NCI-H146 treated with DMSO at 0.1 percent for 48 hours (cell line): ENCODE measurements at regions not wholly inside any gene's neighbourhood (a gene's known extent, or its start where the extent isn't known, plus 50 kb on each side); places are given as distances from the start of the nearest gene placed in this dataset.
"Not testable (repeated sequence)": the region's sequence is repeated elsewhere in the genome, so short reads cannot be mapped to it uniquely, and the experiment has no call there.

Source experiments
- DNase-seq: peaks from one replicate; lab custom pipeline; 2025; ENCODE audit not compliant: unreplicated experiment; lab: John Stamatoyannopoulos, UW

DNA sequence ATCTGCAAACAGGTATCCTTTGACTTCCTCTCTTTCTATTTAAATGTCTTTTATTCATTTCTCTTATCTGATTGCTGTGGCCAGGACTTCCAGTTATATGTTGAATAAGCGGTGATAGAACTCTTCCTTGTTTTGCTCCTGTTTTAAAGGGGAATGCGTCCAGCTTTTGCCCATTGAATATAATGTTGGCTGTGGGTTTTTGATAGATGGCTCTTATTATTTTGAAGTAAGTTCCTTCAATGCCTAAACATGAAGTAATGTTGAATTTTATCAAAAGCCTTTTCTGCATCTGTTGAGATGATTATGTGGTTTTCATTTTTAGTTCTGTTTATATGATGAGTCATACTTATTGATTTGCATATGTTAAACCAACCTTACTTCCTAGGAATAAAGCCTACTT is 300.5 kb upstream of the CTNND2 start:
- DNase-seq = no peak

DNA sequence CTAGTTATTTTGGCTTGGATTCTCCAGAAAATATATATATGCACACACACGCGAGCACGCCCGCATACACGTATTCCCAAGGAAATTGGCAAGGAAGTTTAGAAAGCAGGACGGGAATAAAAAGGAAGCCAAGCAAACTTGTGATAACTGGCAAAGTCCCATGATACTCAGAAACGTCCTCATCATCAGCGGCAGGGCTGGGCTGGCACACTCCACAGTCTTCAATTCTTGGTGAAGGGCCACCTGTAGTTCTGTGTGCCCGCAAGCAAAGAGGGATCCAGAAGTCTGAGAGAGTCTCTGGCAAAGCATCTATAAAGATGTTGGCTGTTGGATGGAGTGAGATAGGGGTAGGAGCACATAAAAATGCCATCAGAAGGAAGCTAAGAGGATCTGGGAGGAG is 289.3 kb upstream of the CTNND2 start:
- DNase-seq = no peak

GRCh38 chr5:12183003-12183402 is 278.8 kb upstream of the CTNND2 start:
- DNase-seq = no peak

GRCh38 chr5:12177851-12178250 is 273.6 kb upstream of the CTNND2 start:
- no peak for DNase-seq

GRCh38 chr5:12177225-12177624 is 273.0 kb upstream of the CTNND2 start:
- DNase-seq = no peak

- no peak for DNase-seq
Observed at GRCh38 chr5:12175914-12176585, 271.8 kb upstream of the CTNND2 start.

- no peak for DNase-seq
Observed at GRCh38 chr5:12174734-12175133, 270.5 kb upstream of the CTNND2 start.

- DNase-seq = no peak
Observed at GRCh38 chr5:12169536-12169935, 265.3 kb upstream of the CTNND2 start.

DNA sequence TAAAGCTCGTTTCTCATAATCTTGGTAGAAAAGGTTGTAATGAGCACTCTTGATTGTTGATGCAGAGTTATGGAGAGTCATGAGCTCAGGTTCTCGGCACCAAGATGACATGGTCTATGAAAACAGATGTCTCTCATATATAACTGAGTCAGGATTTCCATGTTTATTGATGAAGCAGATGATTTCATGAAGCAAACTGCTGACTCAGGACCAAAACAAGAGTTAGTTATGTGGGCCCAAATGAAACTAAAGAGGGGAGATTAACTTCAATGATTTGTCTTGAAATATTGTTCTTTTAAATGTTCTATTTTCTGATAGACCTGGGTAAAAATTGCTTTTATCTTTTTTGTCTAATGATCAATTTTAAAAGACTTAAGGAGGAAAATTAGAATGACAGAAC is 258.6 kb upstream of the CTNND2 start:
- DNase-seq = no peak

- no peak for DNase-seq
Observed at GRCh38 chr5:12147513-12147912, 243.3 kb upstream of the CTNND2 start.

- DNase-seq = no peak
Observed at GRCh38 chr5:12141496-12141895, 237.2 kb upstream of the CTNND2 start.

GRCh38 chr5:12133520-12133919 is 229.3 kb upstream of the CTNND2 start:
- no peak for DNase-seq

DNA sequence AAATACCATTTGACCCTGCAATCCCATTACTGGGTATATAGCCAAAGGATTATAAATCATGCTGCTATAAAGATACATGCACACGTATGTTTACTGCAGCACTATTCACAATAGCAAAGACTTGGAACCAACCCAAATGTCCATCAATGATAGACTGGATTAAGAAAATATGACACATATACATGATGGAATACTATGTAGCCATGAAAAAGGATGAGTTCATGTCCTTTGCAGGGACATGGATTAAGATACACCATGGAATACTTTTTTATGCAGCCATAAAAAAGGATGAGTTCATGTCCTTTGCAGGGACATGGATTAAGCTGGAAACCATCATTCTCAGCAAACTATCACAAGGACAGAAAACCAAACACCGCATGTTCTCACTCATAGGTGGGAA is 226.8 kb upstream of the CTNND2 start:
- DNase-seq = not testable (repeated sequence)

DNA sequence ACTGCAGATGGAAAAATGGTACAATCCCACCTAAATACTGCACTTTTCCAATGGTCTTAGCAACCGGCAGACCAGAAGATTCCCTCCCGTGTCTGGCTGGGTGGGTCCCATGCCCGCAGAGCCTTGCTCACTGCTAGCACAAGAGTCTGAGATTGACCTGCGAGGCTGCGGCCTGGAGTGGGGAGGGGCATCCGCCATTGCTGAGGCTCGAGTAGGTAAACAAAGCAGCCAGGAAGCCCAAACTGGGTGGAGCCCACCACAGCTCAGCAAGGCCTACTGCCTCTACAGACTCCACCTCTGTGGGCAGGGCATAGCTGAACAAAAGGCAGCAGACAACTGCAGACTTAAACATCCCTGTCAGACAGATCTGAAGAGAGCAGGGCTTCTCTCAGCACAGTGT is 221.6 kb upstream of the CTNND2 start:
- DNase-seq = no peak

DNA sequence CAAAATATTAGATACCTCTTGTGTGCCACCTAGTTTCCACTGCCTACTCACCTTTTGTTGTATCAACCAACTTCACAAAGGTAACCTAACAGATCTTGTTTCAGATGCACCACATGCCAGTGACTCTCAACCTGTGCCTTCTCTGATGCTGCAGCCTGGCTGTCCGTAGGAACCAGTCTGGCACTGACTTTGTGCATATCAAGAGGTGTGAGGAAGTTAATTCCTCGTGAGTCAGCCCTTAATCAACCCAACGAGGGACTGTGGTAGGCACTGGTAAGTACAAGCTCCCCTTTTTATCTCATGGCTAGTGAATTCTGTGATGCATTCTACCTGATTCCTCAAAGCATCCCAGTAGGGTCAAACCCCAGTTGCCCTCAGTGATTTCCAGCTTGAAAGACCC is 215.4 kb upstream of the CTNND2 start:
- DNase-seq = no peak

DNA sequence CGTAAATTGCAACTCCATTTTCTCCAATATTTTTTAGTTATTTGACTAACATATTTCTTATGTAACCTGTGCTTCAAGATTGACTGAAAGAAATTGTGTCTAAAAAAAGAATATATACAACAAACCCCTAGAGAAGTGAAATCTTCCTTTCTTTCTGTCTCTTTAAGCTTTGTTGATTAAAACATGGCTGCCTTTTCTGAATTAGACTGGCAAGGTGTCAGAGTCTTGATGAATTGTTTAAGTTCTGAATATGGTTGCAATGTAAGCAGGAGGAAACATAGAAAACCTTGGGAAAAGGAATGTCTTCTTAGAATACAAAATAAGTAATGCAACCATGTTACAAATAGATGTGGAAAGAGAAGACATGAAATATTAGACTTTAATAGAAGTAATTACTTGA is 209.8 kb upstream of the CTNND2 start:
- DNase-seq = no peak

DNA sequence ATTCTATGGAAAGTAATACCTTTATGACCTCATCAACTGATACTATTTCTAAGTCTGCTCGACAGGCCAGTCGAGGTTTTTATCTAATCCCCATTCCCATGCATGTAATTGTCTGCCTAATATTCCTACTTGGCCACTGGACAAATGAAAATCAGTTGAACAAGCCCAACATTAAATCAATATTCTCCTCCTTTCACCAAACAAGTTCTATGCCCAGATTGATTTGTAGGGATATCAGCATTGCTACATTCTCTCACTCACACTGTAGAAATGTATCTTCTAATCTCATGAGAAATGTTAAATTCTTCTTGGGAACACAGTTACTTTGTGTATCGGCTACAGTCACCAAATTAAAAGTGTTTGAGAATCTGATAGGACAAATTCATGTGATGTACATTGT is 208.8 kb upstream of the CTNND2 start:
- no peak for DNase-seq

DNA sequence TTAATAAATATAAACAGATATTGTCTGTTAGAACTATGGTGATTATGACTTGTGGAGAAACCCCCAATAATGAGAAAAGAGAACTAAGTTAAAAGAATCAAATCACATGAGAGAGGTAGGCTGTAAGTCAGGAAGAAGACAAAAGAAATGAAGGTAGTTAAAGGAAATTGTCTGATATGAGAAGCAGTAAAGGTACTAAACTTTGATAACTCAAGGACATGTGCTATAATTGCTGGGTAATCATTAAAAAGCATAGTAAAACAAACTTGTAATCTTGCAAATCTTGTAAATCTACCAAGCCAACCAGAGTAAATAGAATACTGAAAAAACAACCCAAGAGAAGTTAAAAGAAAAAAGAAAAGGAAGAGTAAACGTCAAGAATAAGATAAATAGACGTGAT is 207.0 kb upstream of the CTNND2 start:
- DNase-seq = no peak

DNA sequence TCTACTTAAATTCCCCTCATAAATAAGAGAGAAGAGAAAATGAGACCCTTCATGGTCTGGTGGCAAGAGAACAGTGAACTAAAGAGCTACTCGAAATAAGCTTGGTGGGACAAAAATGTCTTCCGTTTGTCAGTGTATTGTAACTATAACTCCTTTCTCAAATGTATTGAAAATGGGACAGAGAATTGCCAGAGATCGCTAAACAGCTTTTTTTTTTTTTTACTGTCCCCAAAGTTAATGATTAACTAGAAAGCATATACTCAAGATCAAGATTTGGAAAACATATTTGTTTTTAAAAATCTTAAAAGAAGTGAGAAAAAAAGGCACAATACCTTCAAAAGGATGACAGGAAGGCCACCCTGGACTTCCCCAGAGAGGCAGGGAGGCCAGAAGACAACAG is 206.4 kb upstream of the CTNND2 start:
- no peak for DNase-seq

- no peak for DNase-seq
Observed at GRCh38 chr5:12109075-12109688, 204.9 kb upstream of the CTNND2 start.

DNA sequence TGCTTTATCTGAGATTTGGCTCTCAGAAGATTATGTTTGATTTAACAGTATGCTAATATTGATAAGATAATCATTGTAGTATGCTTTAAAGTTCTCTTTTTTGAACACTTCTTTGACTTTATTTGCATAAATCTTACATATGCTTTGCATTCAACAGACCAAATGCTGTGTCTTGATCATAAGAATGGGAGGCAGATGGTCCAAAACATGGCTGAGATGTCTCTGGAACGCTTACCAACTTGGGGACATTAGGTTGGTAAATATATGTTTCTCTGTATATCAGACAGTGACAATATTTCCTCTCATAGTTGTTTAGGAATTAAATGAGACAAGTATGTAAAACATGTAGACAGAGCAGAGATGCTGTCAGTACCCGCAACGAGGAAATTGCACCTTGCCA is 197.9 kb upstream of the CTNND2 start:
- DNase-seq = no peak

- no peak for DNase-seq
Observed at GRCh38 chr5:12100542-12100941, 196.3 kb upstream of the CTNND2 start.

GRCh38 chr5:12099296-12099695 is 195.1 kb upstream of the CTNND2 start:
- no peak for DNase-seq
